HG02970 (cell line): ENCODE measurements at regions not wholly inside any gene's neighbourhood (a gene's known extent, or its start where the extent isn't known, plus 50 kb on each side); places are given as distances from the start of the nearest gene placed in this dataset.

ENCODE experiments used
- ATAC-seq: cut with Tn5 transposase; IDR thresholded peaks from one replicate; pipeline ENCODE4 v1.9.1; 2021; ENCODE audit warnings: mild to moderate bottlenecking, moderate library complexity, moderate number of reproducible peaks; ENCODE audit not compliant: unreplicated experiment, low FRiP score

DNA sequence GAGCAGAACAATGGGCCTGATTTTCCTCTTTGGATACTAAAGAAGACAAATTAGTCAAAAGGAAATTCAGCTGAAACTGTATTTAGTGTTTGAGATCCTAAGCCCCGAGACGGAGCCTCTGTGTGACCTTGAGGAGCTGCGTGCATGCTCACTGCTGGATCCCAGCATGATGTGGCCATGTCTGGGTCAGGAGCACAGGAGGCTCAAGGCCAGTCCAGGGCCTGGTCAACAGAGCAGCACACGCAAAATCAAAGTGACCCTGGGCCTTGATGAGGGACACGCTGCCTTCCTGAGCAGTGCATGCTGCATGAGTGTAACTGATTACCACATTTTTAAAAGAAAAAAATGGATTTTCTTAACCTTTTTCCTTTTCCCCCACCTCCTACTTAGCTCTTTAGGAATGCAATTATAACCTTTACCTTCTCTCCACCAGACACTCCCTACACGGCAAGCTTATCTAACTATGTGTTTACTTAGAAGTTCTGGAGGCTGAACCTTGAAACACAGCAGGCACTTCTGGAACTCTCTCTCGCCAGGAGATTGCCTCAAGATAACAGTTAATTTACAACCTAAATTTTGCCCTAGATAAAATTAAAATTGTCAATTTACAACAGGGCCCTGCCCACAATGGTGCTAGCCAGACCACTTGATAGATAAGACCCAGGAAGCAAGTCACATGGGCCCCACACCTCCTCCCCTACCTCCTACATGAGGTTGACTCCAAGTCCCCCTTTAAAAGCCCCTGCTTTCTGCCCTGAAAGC, 144.6 kb downstream of the LRIG2 start:
- ATAC-seq = no peak

DNA sequence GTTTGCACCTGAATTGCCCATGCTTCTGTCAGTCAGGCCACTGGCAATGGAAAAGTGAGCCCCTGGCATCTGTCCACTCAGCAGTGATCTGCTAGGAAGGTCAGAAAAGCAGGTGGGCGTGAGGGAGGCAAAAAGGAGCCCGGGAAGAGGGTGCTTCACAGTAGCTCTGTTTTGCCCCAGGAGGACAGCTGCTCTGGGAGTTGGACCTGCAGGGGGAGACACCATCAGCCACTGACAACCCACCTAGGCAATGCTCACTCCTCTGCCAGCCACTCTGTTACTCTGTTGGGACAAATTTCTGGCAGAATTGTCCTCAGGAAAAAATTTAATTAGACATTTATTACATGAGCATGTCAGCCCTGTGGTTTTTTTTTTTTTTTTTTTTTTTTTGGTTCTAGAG, 146.4 kb downstream of the LRIG2 start:
- ATAC-seq = no peak

DNA sequence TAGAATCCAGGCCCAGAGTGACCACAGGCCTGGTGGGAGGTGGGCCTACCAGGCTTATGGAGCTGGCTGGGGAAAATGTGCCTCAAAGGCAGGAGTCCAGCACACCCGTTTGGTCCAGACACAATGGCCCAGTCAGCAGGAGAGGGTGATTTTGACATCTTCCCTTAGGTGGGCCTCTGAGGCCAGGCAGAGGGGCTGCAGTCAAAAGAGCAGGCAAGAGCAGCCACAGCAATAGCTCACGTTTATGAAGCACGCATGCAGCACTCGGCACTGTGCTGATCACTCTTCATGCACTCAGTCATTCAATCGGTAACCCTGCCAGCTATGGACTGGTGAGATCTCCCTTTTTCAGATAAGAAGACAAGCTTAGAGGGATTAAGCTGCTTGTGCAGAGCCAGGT, 146.8 kb downstream of the LRIG2 start:
- ATAC-seq = no peak

DNA sequence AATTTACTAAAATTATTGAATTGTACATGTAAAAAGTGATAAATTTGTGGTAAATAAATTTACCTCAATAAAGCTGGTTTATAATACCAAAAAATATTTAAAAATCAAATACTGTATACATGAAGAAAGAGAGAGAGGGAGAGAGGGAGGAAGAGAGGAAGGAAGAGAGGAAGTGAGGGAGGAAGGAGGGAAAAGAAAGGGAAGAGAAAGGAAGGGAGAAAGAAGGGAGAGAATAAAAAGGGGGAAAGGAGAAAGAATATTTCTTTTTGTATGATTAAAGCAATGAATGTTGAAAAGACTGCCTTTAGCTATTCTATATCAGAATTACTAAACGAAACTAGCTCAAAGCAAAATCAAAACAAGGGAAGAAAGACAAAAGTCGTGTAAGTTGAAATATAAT, 150.0 kb downstream of the LRIG2 start:
- no peak for ATAC-seq

GRCh38 chr1:113223546-113223945, 150.5 kb downstream of the LRIG2 start:
- no peak for ATAC-seq

DNA sequence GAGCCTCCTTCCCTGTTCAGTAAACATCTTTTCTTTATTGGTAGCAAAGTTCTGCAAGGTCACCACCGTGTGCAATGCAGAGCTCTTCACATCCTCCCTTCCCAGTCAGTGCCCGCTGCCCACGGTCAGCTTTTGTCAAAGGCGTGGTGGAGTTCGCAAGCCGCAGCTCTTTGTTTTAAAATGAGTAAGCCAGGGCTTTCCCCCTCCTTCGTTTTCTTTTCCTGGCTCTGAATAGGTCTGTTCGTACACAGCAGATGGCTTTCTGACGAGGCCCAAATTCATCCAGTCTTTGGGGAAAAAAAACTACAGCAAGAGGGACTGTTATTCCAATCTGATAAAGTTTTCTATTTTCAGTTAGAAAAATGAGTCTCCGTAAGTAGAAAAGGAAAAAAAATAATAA, 153.2 kb downstream of the LRIG2 start:
- ATAC-seq = no peak

DNA sequence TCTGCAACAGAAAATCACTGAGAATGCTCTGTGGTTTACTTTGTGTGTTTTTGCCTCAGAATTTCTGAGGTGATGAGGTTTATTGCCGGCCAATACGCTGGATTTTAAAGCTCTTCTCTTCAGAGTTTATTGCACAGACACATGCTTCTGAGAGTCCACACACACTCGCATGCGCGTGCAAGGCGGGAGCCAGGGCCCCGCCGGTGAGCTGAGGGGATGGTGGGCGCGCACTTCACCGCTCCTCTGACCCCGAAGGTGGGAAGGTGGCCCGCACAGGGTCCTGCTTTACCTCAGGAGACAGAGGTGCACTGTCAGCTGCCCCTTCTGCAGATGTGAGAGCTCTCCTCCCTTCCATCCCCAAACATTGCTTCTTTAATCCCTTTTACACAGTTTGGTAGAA, 158.4 kb upstream of the MAGI3 start:
- ATAC-seq = no peak

DNA sequence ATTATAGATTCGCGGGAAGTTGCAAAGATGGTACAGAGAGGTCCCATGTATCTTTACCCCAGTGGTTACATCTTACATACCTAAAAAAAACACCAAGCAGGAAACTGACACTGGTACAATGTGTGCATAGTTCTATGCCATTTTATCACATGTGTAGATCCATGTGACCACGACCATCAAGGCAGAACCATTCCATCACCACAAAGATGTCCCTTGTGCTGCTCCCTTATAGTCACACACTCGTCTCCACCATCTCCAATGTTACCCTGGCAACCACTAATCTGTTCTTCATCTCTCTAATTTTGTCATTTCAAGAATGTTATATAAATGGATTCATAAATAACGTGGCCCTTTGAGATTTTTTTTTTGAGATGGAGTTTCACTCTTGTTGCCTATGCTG, 156.9 kb upstream of the MAGI3 start:
- ATAC-seq = no peak

DNA sequence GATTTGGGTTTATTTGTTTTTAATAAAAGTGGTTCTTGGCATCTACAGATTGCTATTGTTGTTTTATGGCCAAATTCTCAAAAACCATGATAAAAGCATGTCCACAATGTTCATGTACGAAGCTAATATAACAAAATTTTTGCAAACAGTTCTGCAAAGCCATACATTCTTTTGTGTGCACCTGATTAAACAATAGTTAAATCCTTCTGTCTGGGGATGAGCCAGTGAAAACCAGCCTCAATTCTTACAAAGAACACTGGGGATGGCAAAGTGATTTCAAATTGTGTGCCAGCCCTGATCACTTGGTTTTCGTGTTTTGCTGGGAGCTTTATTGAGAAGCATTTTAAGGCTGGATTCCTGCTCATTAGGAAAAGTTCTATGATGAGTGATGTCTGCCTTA, 149.1 kb upstream of the MAGI3 start:
- ATAC-seq = no peak

DNA sequence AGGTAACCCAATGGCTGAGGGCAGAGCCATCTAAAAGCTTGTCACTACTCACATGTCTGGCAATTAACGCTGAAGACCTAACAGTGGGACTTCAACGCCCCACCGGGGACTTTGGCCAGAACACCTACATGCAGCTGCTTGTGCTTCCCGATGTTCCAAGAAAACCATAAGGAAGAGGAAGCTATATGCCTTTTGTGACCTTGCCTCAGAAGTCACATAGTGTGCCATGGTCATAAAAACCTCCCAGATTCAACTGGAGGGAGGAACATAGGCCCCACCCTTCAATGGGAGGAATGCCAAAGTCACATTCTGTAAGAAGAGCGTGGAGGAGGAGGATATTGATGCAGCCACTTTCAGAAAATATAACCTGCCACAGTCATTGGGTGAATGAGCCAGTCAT, 147.8 kb upstream of the MAGI3 start:
- no peak for ATAC-seq

DNA sequence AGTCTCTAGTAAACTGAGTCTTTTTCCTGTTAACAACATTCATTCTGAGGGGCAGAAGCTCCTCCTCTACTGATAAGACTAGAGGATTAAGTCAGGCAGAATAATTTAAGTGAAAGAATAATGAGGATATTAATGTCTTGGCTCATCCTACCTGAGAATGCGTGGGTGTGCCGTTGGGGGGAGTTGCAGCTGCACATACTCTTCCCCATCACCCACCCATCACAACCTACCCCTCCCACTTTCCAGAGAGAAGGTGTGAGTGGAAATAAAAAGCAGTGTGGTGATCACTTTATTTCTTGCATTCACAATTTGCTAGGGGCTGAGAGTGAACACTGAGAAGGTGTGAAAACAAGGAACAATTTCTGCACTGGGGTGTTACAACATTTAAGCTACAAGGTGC, 146.8 kb upstream of the MAGI3 start:
- no peak for ATAC-seq

DNA sequence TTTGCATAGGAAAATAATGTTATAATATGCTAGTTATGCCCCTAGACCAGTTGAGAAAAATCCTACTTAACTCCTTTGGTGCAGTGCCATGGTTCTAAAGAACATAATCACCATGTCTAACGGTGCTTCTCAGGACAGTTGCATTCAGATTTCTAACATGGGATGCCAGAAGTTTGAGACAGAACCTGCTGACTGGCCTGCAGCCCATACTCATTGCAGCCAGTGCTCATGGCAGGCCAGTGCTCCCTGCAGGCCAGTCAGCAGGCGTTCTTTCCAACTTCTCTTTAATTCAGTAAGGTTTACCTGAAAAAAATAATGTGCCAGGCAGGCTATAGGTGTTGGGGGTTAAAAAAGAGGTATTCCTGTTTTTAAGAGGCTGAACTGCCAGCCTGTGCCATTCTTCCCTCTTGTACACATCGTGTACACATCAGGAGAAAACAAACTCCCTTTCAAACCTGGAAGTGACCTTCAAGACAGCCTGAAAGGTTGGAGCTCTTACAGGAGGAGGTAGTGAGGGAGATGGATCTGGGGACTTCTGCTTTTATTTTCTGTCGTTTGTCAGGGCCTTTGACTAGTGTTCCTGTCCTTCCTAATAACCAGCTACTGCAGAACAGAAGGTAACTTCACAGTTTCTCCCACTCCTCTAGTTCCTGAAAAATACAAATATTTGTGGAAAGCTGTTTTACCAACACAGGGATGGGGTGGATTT, 146.0 kb upstream of the MAGI3 start:
- ATAC-seq = no peak

GRCh38 chr1:113245252-113245651, 145.1 kb upstream of the MAGI3 start:
- ATAC-seq = no peak

DNA sequence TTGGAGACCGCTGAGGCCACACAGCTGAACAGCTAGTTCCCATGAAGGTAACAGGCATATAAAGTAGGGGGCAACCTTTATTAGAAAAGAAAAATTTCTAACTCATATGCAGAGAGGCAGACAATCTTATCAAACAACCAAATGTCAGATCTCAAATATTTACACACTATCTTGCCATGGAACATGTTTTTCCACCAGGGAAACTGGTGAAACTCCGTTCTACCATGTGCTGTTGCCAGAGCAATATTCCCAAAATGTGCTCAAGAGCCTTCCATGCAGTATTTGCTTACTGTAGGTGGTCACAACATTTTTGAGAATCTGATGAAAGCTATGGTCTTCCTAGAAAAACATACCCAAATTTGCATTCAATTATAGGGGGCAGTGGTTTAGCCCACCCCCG, 143.4 kb upstream of the MAGI3 start:
- ATAC-seq = no peak

DNA sequence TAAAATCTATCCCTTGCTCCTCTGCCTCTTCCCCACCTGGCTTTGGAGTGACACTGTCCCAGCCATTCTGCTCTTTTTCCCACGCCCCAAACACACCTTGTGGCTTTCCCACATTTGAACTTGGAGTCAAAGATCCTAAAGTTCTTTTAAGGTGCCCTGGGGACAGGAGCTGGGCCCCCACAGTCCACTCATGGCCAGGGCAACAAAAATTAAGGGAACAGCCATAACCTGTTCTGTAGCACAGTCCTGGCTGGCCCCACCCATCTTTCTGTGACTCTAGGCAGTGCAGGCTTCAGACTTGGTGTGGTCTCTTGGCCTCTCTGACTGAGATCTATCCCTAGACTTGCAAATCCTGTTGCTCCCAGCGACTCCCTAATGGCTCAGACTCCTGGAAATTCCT, 143.0 kb upstream of the MAGI3 start:
- no peak for ATAC-seq

GRCh38 chr1:113247782-113248181, 142.5 kb upstream of the MAGI3 start:
- no peak for ATAC-seq

- no peak for ATAC-seq
Observed at GRCh38 chr1:113248494-113248893, 141.8 kb upstream of the MAGI3 start.

DNA sequence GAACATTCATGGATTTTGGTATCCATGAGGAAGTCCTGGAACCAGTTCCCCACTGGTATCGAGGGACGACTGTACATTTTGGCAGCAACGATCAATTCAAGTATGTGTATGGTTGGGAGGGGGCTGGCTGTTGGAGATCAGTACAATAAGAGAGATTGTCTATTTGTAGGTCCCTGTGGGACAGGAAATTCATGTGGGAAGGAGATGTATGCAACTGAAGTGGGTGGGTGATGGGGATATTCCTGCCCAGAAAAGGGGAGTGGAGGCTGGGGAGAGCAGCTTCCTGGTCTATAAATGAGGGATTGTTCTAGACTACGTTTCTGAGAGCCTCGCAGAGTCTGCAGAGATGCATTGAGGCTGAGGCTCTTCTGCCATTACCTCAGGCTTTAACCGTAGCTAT, 140.2 kb upstream of the MAGI3 start:
- no peak for ATAC-seq

GRCh38 chr1:113252166-113252565, 138.1 kb upstream of the MAGI3 start:
- ATAC-seq = no peak

GRCh38 chr1:113253187-113253586, 137.1 kb upstream of the MAGI3 start:
- ATAC-seq = no peak

GRCh38 chr1:113253590-113253989, 136.7 kb upstream of the MAGI3 start:
- no peak for ATAC-seq

DNA sequence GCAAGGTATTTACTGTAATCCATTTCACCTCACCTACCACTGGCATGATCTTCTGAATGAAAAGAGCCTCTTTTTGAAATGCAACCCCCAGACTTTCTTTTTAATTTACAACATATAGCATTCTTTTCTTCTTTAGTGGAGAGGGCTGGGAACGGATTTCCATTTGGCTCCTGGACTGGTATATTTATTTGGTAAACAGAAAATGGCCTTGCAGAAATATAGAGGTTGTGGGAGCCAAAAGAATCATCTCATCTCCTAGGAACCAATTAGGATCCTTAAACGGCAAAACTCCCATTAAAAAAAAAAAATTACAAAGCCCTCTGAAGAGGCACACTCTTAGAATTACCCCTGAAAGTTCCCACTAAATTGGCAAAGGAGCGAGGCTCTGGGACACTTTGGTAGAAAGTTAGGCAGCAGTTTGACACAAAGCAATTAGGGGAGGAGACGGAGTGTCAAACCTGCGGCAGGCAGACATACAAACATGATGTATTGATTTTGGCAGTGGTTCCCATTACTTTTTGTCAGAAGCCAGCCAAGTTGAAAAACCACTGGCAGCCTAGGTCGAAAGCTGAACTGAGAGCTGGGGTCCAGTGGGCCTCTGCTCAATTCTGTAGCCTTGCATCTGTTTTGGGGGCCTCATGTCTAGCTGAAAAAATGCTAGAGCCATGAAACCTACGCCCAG, 135.1 kb upstream of the MAGI3 start:
- ATAC-seq = no peak
